ENCODE measurements at regions not wholly inside any gene's neighbourhood (a gene's known extent, or its start where the extent isn't known, plus 50 kb on each side); places are given as distances from the start of the nearest gene placed in this dataset.

DNA sequence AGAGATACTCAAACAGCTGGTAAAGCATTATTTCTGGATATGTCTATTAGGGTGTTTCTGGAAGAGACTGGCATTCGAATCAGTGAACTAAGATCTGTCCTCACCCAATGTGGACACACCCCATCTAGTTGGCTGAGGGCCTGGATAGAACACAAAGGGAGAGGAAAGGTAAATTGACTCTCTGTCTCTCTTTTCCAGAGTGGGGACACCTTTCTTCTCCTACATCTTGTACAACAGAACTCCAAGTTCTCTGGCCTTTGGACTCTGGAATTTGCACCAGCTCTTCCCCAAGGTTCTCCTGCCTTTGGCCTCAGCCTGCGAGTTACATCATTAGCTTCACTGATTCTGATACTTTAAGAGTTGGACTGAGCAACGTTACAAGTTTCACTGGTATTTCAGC is 1253.9 kb downstream of the SLC16A7 start:
- no peaks in the 10 kb centered on the region for H3K27me3 ChIP-seq (ENCODE audit: insufficient read depth, low read length)
- H3K9me3 ChIP-seq (ENCODE audit: insufficient read depth, low read depth, low read length), result no peaks in the 10 kb centered on the region
- no peaks in the 10 kb centered on the region for H3K36me3 ChIP-seq (ENCODE audit: insufficient read depth, low read depth, low read length)
- H3K4me3 ChIP-seq (ENCODE audit: low read length), result no peak overlapping the region
- H3K27ac ChIP-seq (ENCODE audit: low read length), result no peak overlapping the region
- H3K4me1 ChIP-seq (ENCODE audit: insufficient read depth, low read length), result no peaks in the 10 kb centered on the region
- H3K9ac ChIP-seq (ENCODE audit: low read depth, low read length), result no peak overlapping the region

GRCh38 chr12:60853407-60853806 is 1257.6 kb downstream of the SLC16A7 start:
- Histone ChIP-seq H3K9me3 (ENCODE audit: insufficient read depth, low read depth, low read length) (no peaks in the 10 kb centered on the region), H3K36me3 (ENCODE audit: insufficient read depth, low read depth, low read length) (no peaks in the 10 kb centered on the region), H3K9ac (ENCODE audit: low read depth, low read length) (no peak overlapping the region), H3K27me3 (ENCODE audit: insufficient read depth, low read length) (no peaks in the 10 kb centered on the region), H3K4me3 (ENCODE audit: low read length) (no peak overlapping the region), H3K27ac (ENCODE audit: low read length) (no peak overlapping the region), H3K4me1 (ENCODE audit: insufficient read depth, low read length) (no peaks in the 10 kb centered on the region)

DNA sequence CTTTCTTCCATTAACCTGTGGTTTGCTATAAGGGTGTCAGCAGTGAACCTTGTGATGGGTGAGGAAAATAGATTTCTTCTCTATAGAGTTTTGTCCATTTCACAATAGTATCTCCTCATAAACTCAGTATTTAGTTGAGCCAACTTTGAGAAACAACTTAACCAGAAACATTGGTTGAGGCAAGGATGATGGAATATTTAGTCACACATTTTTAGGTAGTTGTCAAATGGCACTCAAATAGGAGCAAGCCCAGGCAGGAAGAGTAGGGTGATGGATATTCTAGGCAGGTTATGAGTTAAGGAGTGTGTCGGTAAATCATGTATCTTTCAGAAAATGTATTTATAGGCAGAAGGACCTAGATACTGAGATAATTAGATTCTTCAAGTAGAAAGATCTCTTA is 1267.6 kb downstream of the SLC16A7 start:
- H3K36me3 ChIP-seq (ENCODE audit: insufficient read depth, low read depth, low read length), result no peaks in the 10 kb centered on the region
- H3K4me1 ChIP-seq (ENCODE audit: insufficient read depth, low read length), result no peaks in the 10 kb centered on the region
- no peak overlapping the region for H3K27ac ChIP-seq (ENCODE audit: low read length)
- H3K9ac ChIP-seq (ENCODE audit: low read depth, low read length), result no peak overlapping the region
- no peak overlapping the region for H3K4me3 ChIP-seq (ENCODE audit: low read length)
- no peaks in the 10 kb centered on the region for H3K27me3 ChIP-seq (ENCODE audit: insufficient read depth, low read length)
- no peaks in the 10 kb centered on the region for H3K9me3 ChIP-seq (ENCODE audit: insufficient read depth, low read depth, low read length)

DNA sequence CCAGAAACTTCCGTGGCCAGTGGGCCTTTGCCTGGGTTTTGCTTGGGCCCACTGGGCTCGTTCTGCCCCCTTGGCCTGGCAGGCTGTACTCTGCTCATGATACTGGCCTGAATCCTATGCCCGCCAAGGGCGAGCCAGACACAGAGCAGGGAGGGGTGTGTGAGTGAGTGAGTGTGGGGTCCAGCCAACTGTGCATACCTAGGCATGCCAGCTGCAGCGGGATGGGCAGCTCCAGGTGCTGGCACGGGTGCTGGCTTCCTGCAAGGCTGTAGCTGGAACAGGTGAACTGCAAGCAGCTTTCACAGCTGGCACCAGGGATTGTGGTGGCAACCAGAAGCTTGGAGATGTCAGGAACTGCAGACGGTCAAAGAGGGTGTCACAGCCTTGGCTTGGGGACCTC is 1276.4 kb downstream of the SLC16A7 start:
- Histone ChIP-seq H3K27me3 (ENCODE audit: insufficient read depth, low read length) (no peaks in the 10 kb centered on the region), H3K4me3 (ENCODE audit: low read length) (no peak overlapping the region), H3K27ac (ENCODE audit: low read length) (no peak overlapping the region), H3K9me3 (ENCODE audit: insufficient read depth, low read depth, low read length) (no peaks in the 10 kb centered on the region), H3K36me3 (ENCODE audit: insufficient read depth, low read depth, low read length) (no peaks in the 10 kb centered on the region), H3K4me1 (ENCODE audit: insufficient read depth, low read length) (no peaks in the 10 kb centered on the region), H3K9ac (ENCODE audit: low read depth, low read length) (no peak overlapping the region)

DNA sequence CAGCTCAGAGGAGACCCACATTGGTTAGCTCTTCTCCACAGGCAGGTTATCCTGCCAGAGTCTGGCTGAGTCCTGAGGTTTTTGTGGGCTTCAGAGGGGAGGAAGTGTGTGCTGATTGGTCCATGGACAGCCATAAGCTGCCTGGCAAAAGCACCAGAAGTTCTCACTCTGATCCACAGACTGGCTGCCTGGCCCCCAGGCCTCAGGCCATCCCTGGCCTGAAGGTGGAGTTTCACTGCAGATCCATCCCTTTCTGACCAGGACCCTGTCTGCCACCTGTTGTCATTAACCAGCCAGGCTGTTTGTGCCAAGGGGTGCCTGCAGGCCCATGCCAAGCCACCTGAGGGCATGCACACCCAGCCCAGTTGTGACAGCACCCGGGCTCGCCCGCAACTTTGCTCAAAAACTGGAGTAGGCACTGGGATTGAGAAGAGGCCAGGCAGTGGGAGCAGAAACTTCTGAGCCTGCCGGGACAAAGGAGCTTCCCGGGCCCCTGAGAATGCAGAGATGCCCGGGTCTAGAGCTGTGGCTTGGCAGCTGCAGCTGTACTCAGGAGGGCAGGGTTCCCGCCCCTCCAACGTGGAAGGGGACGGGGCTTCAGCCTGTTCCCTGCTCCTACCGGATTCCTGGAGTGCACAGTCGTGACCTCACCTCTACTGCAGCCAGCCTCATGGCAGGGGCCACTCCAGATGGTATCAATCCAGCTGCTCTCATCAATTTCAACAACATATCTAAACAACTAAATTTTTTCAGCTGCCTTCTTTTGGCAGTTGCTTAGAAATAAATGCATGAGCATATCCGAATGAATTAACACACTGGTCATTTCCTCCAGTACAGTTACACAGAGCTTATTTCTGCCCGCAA is 1277.3 kb downstream of the SLC16A7 start:
- Histone ChIP-seq H3K9ac (ENCODE audit: low read depth, low read length) (no peak overlapping the region), H3K4me3 (ENCODE audit: low read length) (no peak overlapping the region), H3K27me3 (ENCODE audit: insufficient read depth, low read length) (no peaks in the 10 kb centered on the region), H3K4me1 (ENCODE audit: insufficient read depth, low read length) (no peaks in the 10 kb centered on the region), H3K9me3 (ENCODE audit: insufficient read depth, low read depth, low read length) (no peaks in the 10 kb centered on the region), H3K27ac (ENCODE audit: low read length) (no peak overlapping the region), H3K36me3 (ENCODE audit: insufficient read depth, low read depth, low read length) (no peaks in the 10 kb centered on the region)

GRCh38 chr12:60874091-60874490 is 1278.3 kb downstream of the SLC16A7 start:
- Histone ChIP-seq H3K4me1 (ENCODE audit: insufficient read depth, low read length) (no peaks in the 10 kb centered on the region), H3K36me3 (ENCODE audit: insufficient read depth, low read depth, low read length) (no peaks in the 10 kb centered on the region), H3K9me3 (ENCODE audit: insufficient read depth, low read depth, low read length) (no peaks in the 10 kb centered on the region), H3K9ac (ENCODE audit: low read depth, low read length) (no peak overlapping the region), H3K27me3 (ENCODE audit: insufficient read depth, low read length) (no peaks in the 10 kb centered on the region), H3K27ac (ENCODE audit: low read length) (no peak overlapping the region), H3K4me3 (ENCODE audit: low read length) (no peak overlapping the region)

- H3K4me1 ChIP-seq (ENCODE audit: insufficient read depth, low read length), result no peaks in the 10 kb centered on the region
- H3K9me3 ChIP-seq (ENCODE audit: insufficient read depth, low read depth, low read length), result no peaks in the 10 kb centered on the region
- no peak overlapping the region for H3K27ac ChIP-seq (ENCODE audit: low read length)
- H3K9ac ChIP-seq (ENCODE audit: low read depth, low read length), result no peak overlapping the region
- H3K36me3 ChIP-seq (ENCODE audit: insufficient read depth, low read depth, low read length), result no peaks in the 10 kb centered on the region
- H3K27me3 ChIP-seq (ENCODE audit: insufficient read depth, low read length), result no peaks in the 10 kb centered on the region
- H3K4me3 ChIP-seq (ENCODE audit: low read length), result no peak overlapping the region
Observed at GRCh38 chr12:60920841-60921495, 1325.1 kb downstream of the SLC16A7 start.

- no peaks in the 10 kb centered on the region for H3K4me1 ChIP-seq (ENCODE audit: insufficient read depth, low read length)
- no peaks in the 10 kb centered on the region for H3K9me3 ChIP-seq (ENCODE audit: insufficient read depth, low read depth, low read length)
- no peaks in the 10 kb centered on the region for H3K36me3 ChIP-seq (ENCODE audit: insufficient read depth, low read depth, low read length)
Observed at GRCh38 chr12:60921541-60921940, 1325.7 kb downstream of the SLC16A7 start.

DNA sequence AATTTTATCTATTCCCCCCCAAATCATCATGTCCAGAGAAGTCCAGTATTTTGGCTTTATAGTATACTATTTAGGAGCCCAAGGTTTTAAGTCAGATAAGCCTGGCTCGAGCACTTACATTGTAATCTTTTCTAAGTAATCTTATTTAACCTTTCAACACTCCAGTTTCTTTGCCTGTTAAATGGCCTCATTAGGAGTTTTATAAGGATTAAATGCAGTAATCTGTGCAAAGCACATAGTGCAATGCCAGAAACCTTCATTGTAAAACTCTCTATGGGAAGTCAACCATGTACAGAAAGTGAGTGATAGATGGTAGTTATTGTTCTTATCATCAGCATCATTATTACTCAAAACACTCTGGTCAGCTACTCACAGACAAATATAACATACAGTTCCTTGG is 1330.4 kb downstream of the SLC16A7 start:
- Histone ChIP-seq H3K36me3 (ENCODE audit: insufficient read depth, low read depth, low read length) (no peaks in the 10 kb centered on the region), H3K4me3 (ENCODE audit: low read length) (no peak overlapping the region), H3K9me3 (ENCODE audit: insufficient read depth, low read depth, low read length) (no peaks in the 10 kb centered on the region), H3K27ac (ENCODE audit: low read length) (no peak overlapping the region), H3K9ac (ENCODE audit: low read depth, low read length) (no peak overlapping the region), H3K27me3 (ENCODE audit: insufficient read depth, low read length) (no peaks in the 10 kb centered on the region), H3K4me1 (ENCODE audit: insufficient read depth, low read length) (no peaks in the 10 kb centered on the region)

More at GRCh38 chr12:60921541-60921940, 1325.7 kb downstream of the SLC16A7 start:
- no peaks in the 10 kb centered on the region for H3K27me3 ChIP-seq (ENCODE audit: insufficient read depth, low read length)
- H3K27ac ChIP-seq (ENCODE audit: low read length), result no peak overlapping the region
- no peak overlapping the region for H3K4me3 ChIP-seq (ENCODE audit: low read length)
- no peak overlapping the region for H3K9ac ChIP-seq (ENCODE audit: low read depth, low read length)

DNA sequence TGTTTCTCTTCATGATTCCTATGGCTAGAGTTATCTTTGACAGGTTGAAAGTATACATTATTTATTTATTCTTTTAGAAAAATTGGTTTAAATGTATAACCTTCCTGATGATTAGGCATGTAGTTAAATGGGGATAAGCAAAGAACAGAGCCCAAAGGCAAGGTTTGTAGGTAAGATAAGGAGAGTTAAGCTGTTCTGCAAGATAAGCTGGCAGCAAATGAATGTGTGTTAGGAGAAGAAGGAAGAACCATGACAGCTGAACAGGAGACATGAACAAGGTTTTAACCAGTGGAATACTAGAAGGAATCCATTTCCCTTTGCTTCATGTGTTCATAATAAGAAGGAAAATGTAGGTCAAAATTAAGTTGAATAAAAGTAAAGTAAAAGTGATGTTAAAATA is 1330.1 kb upstream of the USP15 start:
- H3K9ac ChIP-seq (ENCODE audit: low read depth, low read length), result no peak overlapping the region
- no peaks in the 10 kb centered on the region for H3K4me1 ChIP-seq (ENCODE audit: insufficient read depth, low read length)
- no peaks in the 10 kb centered on the region for H3K27me3 ChIP-seq (ENCODE audit: insufficient read depth, low read length)
- H3K36me3 ChIP-seq (ENCODE audit: insufficient read depth, low read depth, low read length), result no peaks in the 10 kb centered on the region
- no peak overlapping the region for H3K27ac ChIP-seq (ENCODE audit: low read length)
- H3K9me3 ChIP-seq (ENCODE audit: insufficient read depth, low read depth, low read length), result no peaks in the 10 kb centered on the region
- no peak overlapping the region for H3K4me3 ChIP-seq (ENCODE audit: low read length)

GRCh38 chr12:60935981-60936761 is 1324.0 kb upstream of the USP15 start:
- Histone ChIP-seq H3K4me3 (ENCODE audit: low read length) (no peak overlapping the region), H3K4me1 (ENCODE audit: insufficient read depth, low read length) (no peaks in the 10 kb centered on the region), H3K36me3 (ENCODE audit: insufficient read depth, low read depth, low read length) (no peaks in the 10 kb centered on the region), H3K27me3 (ENCODE audit: insufficient read depth, low read length) (no peaks in the 10 kb centered on the region), H3K27ac (ENCODE audit: low read length) (no peak overlapping the region), H3K9ac (ENCODE audit: low read depth, low read length) (no peak overlapping the region), H3K9me3 (ENCODE audit: insufficient read depth, low read depth, low read length) (no peaks in the 10 kb centered on the region)

All from iPS-20b (cell line).